Ishikawa (cell line): ENCODE measurements at regions not wholly inside any gene's neighbourhood (a gene's known extent, or its start where the extent isn't known, plus 50 kb on each side); places are given as distances from the start of the nearest gene placed in this dataset.

Experiments
- CEBPB ChIP-seq: IDR thresholded peaks from 2 replicates; pipeline ENCODE4 v1.6.1; 2012
- CREB1 ChIP-seq: IDR thresholded peaks from 2 replicates; pipeline ENCODE4 v1.6.1; 2012; ENCODE audit warnings: low read depth
- EGR1 ChIP-seq: IDR thresholded peaks from 2 replicates; pipeline ENCODE4 v1.6.1; 2012
- EP300 ChIP-seq: IDR thresholded peaks from 2 replicates; pipeline ENCODE4 v1.6.1; 2012; ENCODE audit warnings: borderline replicate concordance
- FOXM1 ChIP-seq: IDR thresholded peaks from 2 replicates; pipeline ENCODE4 v1.6.1; 2012; ENCODE audit warnings: low read depth, borderline replicate concordance
- NFIC ChIP-seq: IDR thresholded peaks from 2 replicates; pipeline ENCODE4 v1.6.1; 2012
- RAD21 ChIP-seq: IDR thresholded peaks from 2 replicates; pipeline ENCODE4 v1.6.1; 2012; ENCODE audit warnings: low read depth
- TAF1 ChIP-seq: IDR thresholded peaks from 2 replicates; pipeline ENCODE4 v1.6.1; 2012; ENCODE audit warnings: low read depth, mild to moderate bottlenecking
- TCF12 ChIP-seq: IDR thresholded peaks from 2 replicates; pipeline ENCODE4 v1.6.1; 2012; ENCODE audit warnings: low read depth
- TEAD4 ChIP-seq: IDR thresholded peaks from 2 replicates; pipeline ENCODE4 v1.6.1; 2012
- YY1 ChIP-seq: IDR thresholded peaks from 2 replicates; pipeline ENCODE4 v1.6.1; 2012; ENCODE audit warnings: low read depth
- ZBTB7A ChIP-seq: IDR thresholded peaks from 2 replicates; pipeline ENCODE4 v1.6.1; 2012; ENCODE audit warnings: low read depth
- TF ChIP-seq, protein P1 (sequence below): IDR thresholded peaks from 2 replicates; pipeline ENCODE4 v1.6.1; 2012
- TF ChIP-seq, protein P2 (sequence below): IDR thresholded peaks from 2 replicates; pipeline ENCODE4 v1.6.1; 2012
- TF ChIP-seq, protein P3 (sequence below): IDR thresholded peaks from 2 replicates; pipeline ENCODE4 v1.6.1; 2012; ENCODE audit warnings: low read depth, mild to moderate bottlenecking

DNA sequence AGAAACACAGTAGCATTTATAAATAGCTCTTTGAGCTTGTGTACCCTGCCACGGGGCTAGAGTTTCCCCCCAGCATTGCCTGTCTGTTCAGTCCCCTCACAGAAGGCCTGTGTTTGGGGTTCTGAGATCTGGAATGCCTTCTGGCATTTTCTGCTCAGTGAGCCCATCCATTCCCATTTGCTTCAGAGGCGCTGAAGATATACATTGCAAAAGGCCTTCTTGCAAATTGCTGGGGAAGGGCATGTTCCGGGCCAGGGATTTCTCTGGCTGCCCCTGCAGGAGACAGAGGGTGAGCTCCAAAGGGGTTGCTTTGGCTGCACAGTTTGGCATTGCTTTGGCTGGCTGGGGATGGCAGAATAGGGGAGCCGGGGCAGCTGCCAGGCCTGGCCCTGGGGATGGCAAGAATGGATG is 308.4 kb downstream of the MSX2 start:
- TF ChIP-seq TAF1, result no peak
- TF ChIP-seq FOXM1, result no peak
- TF ChIP-seq CREB1, result no peak
- TF ChIP-seq, protein P1, sequence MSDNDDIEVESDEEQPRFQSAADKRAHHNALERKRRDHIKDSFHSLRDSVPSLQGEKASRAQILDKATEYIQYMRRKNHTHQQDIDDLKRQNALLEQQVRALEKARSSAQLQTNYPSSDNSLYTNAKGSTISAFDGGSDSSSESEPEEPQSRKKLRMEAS, result no peak
- no peak for TF ChIP-seq NFIC
- TF ChIP-seq, protein P2, sequence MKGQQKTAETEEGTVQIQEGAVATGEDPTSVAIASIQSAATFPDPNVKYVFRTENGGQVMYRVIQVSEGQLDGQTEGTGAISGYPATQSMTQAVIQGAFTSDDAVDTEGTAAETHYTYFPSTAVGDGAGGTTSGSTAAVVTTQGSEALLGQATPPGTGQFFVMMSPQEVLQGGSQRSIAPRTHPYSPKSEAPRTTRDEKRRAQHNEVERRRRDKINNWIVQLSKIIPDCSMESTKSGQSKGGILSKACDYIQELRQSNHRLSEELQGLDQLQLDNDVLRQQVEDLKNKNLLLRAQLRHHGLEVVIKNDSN, result no peak
- TF ChIP-seq TCF12, result no peak
- TF ChIP-seq CEBPB, result no peak
- TF ChIP-seq YY1, result no peak
- TF ChIP-seq EP300, result no peak
- TF ChIP-seq ZBTB7A, result no peak
- TF ChIP-seq RAD21, result no peak
- no peak for TF ChIP-seq TEAD4
- TF ChIP-seq EGR1, result no peak
- TF ChIP-seq, protein P3, sequence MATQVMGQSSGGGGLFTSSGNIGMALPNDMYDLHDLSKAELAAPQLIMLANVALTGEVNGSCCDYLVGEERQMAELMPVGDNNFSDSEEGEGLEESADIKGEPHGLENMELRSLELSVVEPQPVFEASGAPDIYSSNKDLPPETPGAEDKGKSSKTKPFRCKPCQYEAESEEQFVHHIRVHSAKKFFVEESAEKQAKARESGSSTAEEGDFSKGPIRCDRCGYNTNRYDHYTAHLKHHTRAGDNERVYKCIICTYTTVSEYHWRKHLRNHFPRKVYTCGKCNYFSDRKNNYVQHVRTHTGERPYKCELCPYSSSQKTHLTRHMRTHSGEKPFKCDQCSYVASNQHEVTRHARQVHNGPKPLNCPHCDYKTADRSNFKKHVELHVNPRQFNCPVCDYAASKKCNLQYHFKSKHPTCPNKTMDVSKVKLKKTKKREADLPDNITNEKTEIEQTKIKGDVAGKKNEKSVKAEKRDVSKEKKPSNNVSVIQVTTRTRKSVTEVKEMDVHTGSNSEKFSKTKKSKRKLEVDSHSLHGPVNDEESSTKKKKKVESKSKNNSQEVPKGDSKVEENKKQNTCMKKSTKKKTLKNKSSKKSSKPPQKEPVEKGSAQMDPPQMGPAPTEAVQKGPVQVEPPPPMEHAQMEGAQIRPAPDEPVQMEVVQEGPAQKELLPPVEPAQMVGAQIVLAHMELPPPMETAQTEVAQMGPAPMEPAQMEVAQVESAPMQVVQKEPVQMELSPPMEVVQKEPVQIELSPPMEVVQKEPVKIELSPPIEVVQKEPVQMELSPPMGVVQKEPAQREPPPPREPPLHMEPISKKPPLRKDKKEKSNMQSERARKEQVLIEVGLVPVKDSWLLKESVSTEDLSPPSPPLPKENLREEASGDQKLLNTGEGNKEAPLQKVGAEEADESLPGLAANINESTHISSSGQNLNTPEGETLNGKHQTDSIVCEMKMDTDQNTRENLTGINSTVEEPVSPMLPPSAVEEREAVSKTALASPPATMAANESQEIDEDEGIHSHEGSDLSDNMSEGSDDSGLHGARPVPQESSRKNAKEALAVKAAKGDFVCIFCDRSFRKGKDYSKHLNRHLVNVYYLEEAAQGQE, result no peak

DNA sequence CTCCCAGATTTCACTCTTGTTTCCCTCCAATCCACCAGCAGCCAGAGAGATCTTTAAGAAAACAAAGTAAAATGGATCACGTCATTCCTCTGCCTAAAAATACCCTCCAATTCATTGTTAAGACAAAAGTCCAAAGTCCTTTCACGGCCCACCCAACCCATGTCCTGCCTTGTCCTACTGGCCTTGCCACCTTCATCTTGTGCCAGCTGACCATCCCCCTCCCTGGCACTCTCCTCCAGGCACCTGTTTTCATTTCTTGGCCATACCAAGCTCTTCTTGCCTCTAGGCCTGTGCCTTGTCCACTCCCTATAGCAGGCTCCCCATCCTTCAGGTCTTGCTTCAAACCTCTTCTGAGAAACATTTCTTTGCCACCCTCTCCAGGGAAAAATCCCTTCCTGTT is 307.6 kb downstream of the MSX2 start:
- TF ChIP-seq FOXM1 (no peak), TEAD4 (no peak), CEBPB (no peak)

DNA sequence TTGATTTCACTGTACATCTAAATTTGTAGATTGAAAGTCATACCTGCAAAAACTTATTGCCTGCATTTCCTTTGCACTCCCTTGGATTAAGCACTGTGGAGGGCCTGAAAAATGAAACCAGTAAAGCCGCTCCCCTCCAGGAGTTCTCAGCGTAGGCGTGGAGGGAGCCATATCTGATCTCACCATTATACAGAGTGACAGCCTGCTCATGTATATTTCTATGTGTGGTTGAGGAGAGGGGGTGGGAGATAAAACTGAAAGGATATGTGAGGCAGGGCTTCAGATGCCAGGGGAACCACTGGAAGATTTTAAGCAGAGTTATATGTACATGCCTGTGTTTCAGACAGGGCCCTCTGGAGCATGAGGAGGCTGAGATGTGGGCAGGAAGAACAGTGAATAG is 303.0 kb downstream of the MSX2 start:
- TF ChIP-seq TEAD4, result no peak
- TF ChIP-seq, protein P3, result no peak
- TF ChIP-seq EGR1, result no peak
- TF ChIP-seq RAD21, result no peak
- TF ChIP-seq EP300, result no peak
- no peak for TF ChIP-seq ZBTB7A
- TF ChIP-seq, protein P2, result no peak
- no peak for TF ChIP-seq TCF12
- TF ChIP-seq FOXM1, result no peak
- no peak for TF ChIP-seq YY1
- TF ChIP-seq TAF1, result no peak
- TF ChIP-seq CEBPB, result no peak

DNA sequence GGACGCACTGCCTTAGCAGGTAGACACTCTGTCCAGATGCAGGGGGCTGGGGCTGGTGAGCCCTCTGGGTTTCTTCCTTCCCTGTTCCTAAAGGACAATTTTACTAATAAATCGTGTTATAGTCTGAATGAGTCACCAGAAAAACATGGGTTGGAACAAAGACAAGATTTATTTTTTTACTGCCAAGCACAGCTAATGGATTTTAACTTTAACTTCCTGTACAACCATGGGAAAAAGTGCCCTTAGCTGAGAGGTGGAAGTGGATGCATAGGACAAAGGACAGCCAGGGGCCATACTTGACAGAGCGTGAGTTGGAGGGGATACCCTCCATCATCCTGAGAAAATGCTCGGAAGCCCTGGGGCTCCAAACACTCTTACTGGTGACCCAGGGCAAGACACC is 300.7 kb downstream of the MSX2 start:
- TF ChIP-seq, protein P2, result no peak
- TF ChIP-seq EGR1, result no peak
- TF ChIP-seq TCF12, result no peak
- no peak for TF ChIP-seq ZBTB7A
- no peak for TF ChIP-seq RAD21
- TF ChIP-seq TEAD4, result no peak
- TF ChIP-seq YY1, result no peak
- TF ChIP-seq CREB1, result no peak
- TF ChIP-seq CEBPB, result no peak
- TF ChIP-seq, protein P1, result no peak
- no peak for TF ChIP-seq EP300
- TF ChIP-seq, protein P3, result no peak
- no peak for TF ChIP-seq NFIC
- no peak for TF ChIP-seq FOXM1
- no peak for TF ChIP-seq TAF1
